Mesothelial cell of epicardium (in vitro differentiated cells): ENCODE measurements at regions not wholly inside any gene's neighbourhood (a gene's known extent, or its start where the extent isn't known, plus 50 kb on each side); places are given as distances from the start of the nearest gene placed in this dataset.

ENCODE experiments used
- DNase-seq, 2 experiments: peaks; one replicate each; pipeline ENCODE4 v3.0.0; 2021; ENCODE audit warnings: low spot score in 2 of 2; ENCODE audit not compliant: unreplicated experiment in 2 of 2
- H3K27ac Mint-ChIP-seq: 2 replicates; pipeline ENCODE4 v1.8.0; 2021; ENCODE audit warnings: mixed read lengths
- H3K27me3 Mint-ChIP-seq: 2 replicates; pipeline ENCODE4 v1.8.0; 2021; ENCODE audit warnings: low read depth, mixed read lengths
- H3K36me3 Mint-ChIP-seq: 2 replicates; pipeline ENCODE4 v1.8.0; 2021; ENCODE audit warnings: mixed read lengths
- H3K4me1 Mint-ChIP-seq: 2 replicates; pipeline ENCODE4 v1.8.0; 2021; ENCODE audit warnings: mixed read lengths
- H3K4me3 Mint-ChIP-seq: 2 replicates; pipeline ENCODE4 v1.8.0; 2021; ENCODE audit warnings: mild to moderate bottlenecking, moderate library complexity, mixed read lengths
- H3K9me3 Mint-ChIP-seq: 2 replicates; pipeline ENCODE4 v1.8.0; 2021; ENCODE audit warnings: mixed read lengths
- TF ChIP-seq, protein P1 (sequence below): fragments of 200-600 bp; sonication (generic); IDR thresholded peaks from one replicate; pipeline ENCODE4 v1.5.0; 2021; ENCODE audit warnings: antibody characterized with exemption; ENCODE audit not compliant: unreplicated experiment

DNA sequence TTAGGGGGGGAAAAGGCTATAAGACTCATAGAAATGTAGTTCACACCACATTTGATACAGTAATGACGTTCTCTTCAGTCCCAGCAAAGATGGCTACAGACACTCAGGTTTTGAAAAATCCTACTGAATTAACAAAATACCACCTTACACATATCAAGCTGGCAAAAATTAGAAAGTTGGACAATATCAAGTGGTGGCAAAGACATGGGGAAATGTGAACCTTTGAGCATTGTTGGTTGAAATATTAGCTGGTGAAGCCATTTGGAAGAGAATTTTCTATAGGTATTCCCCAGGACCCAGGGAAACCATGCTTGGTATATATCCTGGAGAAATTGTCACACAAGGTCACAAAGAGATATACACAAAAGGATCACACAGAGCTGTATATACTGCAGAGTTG, 163.0 kb downstream of the ADSS2 start:
- Mint-ChIP-seq H3K27ac (no peak overlapping the region), H3K27me3 (no peaks in the 10 kb centered on the region), H3K9me3 (peaks cover 22% of the 10 kb centered on the region), H3K4me1 (peaks cover 4% of the 10 kb centered on the region), H3K36me3 (no peaks in the 10 kb centered on the region), H3K4me3 (no peak overlapping the region)
- no peak for DNase-seq
- TF ChIP-seq, protein P1, sequence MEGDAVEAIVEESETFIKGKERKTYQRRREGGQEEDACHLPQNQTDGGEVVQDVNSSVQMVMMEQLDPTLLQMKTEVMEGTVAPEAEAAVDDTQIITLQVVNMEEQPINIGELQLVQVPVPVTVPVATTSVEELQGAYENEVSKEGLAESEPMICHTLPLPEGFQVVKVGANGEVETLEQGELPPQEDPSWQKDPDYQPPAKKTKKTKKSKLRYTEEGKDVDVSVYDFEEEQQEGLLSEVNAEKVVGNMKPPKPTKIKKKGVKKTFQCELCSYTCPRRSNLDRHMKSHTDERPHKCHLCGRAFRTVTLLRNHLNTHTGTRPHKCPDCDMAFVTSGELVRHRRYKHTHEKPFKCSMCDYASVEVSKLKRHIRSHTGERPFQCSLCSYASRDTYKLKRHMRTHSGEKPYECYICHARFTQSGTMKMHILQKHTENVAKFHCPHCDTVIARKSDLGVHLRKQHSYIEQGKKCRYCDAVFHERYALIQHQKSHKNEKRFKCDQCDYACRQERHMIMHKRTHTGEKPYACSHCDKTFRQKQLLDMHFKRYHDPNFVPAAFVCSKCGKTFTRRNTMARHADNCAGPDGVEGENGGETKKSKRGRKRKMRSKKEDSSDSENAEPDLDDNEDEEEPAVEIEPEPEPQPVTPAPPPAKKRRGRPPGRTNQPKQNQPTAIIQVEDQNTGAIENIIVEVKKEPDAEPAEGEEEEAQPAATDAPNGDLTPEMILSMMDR: no peak

DNA sequence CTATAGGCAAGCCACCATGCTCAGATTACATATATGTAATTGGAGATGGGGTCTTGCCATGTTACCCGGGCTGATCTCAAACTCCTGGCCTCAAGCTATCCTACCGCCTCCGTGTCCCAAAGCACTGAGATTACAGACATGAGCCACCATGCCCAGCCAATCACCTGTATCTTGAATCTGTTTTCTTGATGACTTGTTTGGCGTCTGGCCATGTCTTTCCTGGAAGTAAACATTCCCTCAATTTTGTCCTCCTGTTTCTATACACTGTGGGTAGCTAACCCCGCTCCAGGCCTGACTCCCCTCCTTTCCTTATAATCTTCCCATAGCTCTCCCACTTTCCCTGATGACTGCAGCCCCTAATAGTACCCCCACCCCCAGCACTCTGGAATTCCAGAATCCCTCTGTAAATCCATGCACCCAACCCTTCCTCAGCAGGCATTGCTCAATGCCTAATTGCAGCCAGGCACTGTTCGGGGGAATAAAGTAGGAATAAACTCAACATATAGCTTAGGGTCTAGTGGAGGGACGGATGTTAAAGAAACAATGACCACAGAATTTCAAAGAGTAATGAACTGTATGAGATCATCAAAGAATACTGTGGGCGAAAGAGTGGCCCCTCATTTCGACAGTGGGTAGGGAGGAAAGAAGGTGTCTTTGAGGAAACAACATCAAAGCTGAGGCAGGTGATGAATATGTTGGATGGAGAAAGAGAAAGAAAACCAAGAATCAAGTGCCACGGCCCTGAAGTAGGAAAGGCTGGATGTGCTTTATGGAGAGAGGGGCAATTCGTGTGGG, 161.5 kb downstream of the ADSS2 start:
- H3K4me1 Mint-ChIP-seq: peaks cover 10% of the 10 kb centered on the region
- DNase-seq: no peak
- H3K9me3 Mint-ChIP-seq: peaks cover 22% of the 10 kb centered on the region
- no peak overlapping the region for H3K27ac Mint-ChIP-seq
- no peaks in the 10 kb centered on the region for H3K36me3 Mint-ChIP-seq
- TF ChIP-seq, protein P1: no peak
- no peaks in the 10 kb centered on the region for H3K27me3 Mint-ChIP-seq
- no peak overlapping the region for H3K4me3 Mint-ChIP-seq

DNA sequence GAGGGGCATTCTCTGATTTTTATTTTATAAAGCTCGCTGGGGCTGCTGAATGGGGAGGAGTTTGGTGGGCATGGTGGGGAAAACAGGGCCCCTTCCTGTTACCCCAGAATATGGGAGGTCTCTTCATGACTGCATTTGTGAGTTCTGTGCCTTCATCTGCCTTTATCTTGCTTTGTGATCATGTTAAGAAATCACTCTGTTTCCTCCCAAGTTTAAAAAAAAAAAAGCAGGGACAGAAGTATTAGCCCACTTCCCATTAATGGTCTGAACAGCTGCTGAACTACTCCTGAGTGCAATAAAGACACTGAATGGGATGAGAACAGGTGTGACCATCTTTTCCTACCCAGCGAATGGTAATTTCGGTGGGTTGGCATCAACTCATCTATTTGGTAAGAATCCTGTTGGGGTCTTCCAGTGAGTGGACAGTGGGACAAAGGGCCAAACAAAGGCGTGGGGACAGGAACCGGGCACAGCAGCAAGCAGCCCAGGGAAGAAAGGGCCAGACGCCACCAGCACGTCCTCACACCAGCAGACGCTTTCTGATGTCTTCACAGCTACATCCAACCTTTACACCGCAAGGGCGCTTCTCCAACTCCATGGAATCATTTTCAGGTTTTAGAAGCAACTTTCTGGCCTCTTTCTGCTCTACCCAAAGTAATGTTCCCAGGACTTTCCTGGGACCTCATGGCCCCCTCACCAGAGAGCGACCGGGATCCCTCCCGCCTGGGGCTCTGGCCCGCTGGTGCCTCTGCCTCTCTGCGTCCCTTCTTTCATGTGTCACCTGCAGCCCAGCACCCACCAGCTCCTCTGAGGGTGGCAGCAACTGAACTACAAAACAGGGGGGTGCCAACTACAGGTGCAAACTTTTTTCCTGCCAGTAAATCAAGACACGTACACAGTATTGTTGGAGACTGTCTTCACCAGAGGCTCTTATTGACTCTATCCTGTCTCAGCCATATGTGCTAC, 160.2 kb downstream of the ADSS2 start:
- Mint-ChIP-seq H3K27me3 (no peaks in the 10 kb centered on the region), H3K27ac (no peak overlapping the region), H3K36me3 (no peaks in the 10 kb centered on the region), H3K4me3 (no peak overlapping the region), H3K4me1 (peaks cover 16% of the 10 kb centered on the region), H3K9me3 (peaks cover 17% of the 10 kb centered on the region)
- DNase-seq: no peak
- TF ChIP-seq, protein P1: no peak

DNA sequence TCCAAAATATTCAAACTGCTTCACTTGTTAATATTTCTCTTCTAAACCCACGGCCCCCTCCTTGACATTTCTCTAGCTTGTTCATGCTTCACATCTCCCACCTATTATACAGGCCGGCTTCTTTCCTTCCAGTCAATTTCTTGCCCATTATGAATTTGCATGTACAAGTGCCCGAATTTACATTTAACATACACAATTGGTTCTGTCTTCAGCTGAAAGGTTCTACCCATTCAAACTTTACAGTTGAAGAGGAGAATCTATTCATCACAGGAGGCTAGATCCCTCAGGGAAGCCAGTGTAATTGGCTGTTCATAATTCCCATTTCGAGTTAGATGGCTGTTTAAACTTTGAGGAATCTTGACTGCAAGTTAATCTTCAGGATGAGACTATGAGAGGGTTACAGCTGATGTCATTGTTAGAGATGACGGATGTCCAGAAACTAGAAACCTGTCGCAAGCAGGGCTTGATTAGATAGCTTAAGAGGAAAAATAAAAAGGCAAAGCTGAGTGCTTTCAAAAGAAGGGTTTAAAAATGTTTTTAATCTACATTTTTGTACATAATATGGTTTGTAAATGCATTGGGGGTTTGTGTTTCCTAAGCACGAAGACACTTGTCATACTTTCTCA, 157.0 kb downstream of the ADSS2 start:
- H3K27ac Mint-ChIP-seq: peak overlapping the region; percentile 39
- H3K9me3 Mint-ChIP-seq: no peaks in the 10 kb centered on the region
- H3K36me3 Mint-ChIP-seq: no peaks in the 10 kb centered on the region
- peaks cover 21% of the 10 kb centered on the region for H3K4me1 Mint-ChIP-seq
- TF ChIP-seq, protein P1: no peak
- no peak for DNase-seq
- no peak overlapping the region for H3K4me3 Mint-ChIP-seq
- no peaks in the 10 kb centered on the region for H3K27me3 Mint-ChIP-seq

DNA sequence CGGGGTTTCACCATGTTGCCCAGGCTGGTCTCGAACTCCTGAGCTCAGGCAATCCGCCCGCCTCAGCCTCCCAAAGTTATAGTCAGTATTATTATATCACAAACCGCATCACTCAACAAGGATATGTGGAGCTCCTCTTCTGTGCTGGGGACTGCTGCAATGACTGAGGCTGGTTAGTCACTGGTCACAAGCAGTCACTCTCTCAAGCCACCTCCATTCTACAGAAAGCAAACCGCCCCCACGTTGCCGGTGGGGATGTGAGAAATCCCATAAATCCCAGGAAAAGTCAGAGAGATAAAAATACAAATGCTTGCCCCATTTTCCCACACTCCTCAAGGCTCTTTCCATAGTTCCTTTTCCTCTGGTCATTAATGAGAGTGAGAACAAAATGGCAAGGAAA, 155.7 kb downstream of the ADSS2 start:
- Mint-ChIP-seq H3K4me3 (no peak overlapping the region), H3K9me3 (no peaks in the 10 kb centered on the region), H3K36me3 (no peaks in the 10 kb centered on the region), H3K27me3 (no peaks in the 10 kb centered on the region), H3K4me1 (peaks cover 22% of the 10 kb centered on the region), H3K27ac (peak overlapping the region; percentile 74)
- TF ChIP-seq, protein P1: no peak
- DNase-seq: no peak
